ENCODE measurements at regions not wholly inside any gene's neighbourhood (a gene's known extent, or its start where the extent isn't known, plus 50 kb on each side); places are given as distances from the start of the nearest gene placed in this dataset.

- no peak for TF ChIP-seq CTCF (IDR thresholded peaks at IDR 0.05)
- no peak for TF ChIP-seq EP300 (IDR thresholded peaks at IDR 0.05)
Measured at GRCh38 chr16:86216591-86216990, 293.7 kb upstream of the FOXF1 start.

Data from sigmoid colon (tissue), 4 donors.